H1 (cell line): ENCODE measurements at regions not wholly inside any gene's neighbourhood (a gene's known extent, or its start where the extent isn't known, plus 50 kb on each side); places are given as distances from the start of the nearest gene placed in this dataset.

ENCODE experiments used
- EP300 ChIP-seq, 2 experiments: IDR thresholded peaks; 1 replicate in 1 of 2; 2 replicates in 1 of 2; pipeline ENCODE4 v1.6.1; 2011 to 2012; ENCODE audit warnings: low read depth in 2 of 2, low read length in 2 of 2, mild to moderate bottlenecking in 2 of 2, borderline replicate concordance in 1 of 2, inconsistent platforms in 1 of 2, moderate library complexity in 1 of 2
- EZH2 ChIP-seq: fragments of 200-600 bp; sonication (generic); IDR thresholded peaks from 2 replicates; pipeline ENCODE4 v1.7.1; 2012; ENCODE audit warnings: low read depth, mild to moderate bottlenecking, moderate library complexity, low read length, inconsistent platforms; ENCODE audit not compliant: severe bottlenecking
- MAX ChIP-seq: IDR thresholded peaks from 2 replicates; pipeline ENCODE4 v1.6.1; 2012; ENCODE audit warnings: inconsistent platforms
- POLR2A ChIP-seq, 2 experiments: IDR thresholded peaks; 1 replicate in 1 of 2; 2 replicates in 1 of 2; pipeline ENCODE4 v1.6.1; 2011; ENCODE audit warnings: low read depth in 2 of 2, low read length in 2 of 2, mild to moderate bottlenecking in 2 of 2; ENCODE audit errors: control extremely low read depth in 1 of 2
- RNF2 ChIP-seq: fragments of 200-900, 300-1000 bp; sonication (generic); IDR thresholded peaks from 2 replicates; pipeline ENCODE4 v1.7.1; 2016; ENCODE audit warnings: borderline replicate concordance, low read depth, mild to moderate bottlenecking, antibody characterized with exemption, low read length; ENCODE audit not compliant: poor library complexity, severe bottlenecking; ENCODE audit errors: missing control alignments
- SP4 ChIP-seq: IDR thresholded peaks from 2 replicates; pipeline ENCODE4 v1.6.1; 2012; ENCODE audit warnings: low read length, inconsistent platforms
- SUZ12 ChIP-seq: fragments of 200-600 bp; sonication (generic); IDR thresholded peaks from 2 replicates; pipeline ENCODE4 v1.6.1; 2012; ENCODE audit warnings: mild to moderate bottlenecking, inconsistent platforms, low read length, moderate library complexity, mixed read lengths
- TAF7 ChIP-seq: optimal IDR thresholded peaks from 2 replicates; pipeline ENCODE3; 2011; ENCODE audit warnings: low read depth, mild to moderate bottlenecking, inconsistent platforms, low read length, moderate library complexity, borderline replicate concordance
- TBP ChIP-seq: IDR thresholded peaks from 2 replicates; pipeline ENCODE4 v1.6.1; 2011; ENCODE audit warnings: low read depth, low read length, improper control_type of control experiment
- TCF12 ChIP-seq: IDR thresholded peaks from 2 replicates; pipeline ENCODE4 v1.6.1; 2011; ENCODE audit warnings: low read depth, mild to moderate bottlenecking, low read length
- TEAD4 ChIP-seq: IDR thresholded peaks from 2 replicates; pipeline ENCODE4 v1.6.1; 2012; ENCODE audit warnings: low read depth, low read length, inconsistent platforms, mixed read lengths
- ZNF274 ChIP-seq: IDR thresholded peaks from 2 replicates; pipeline ENCODE4 v1.7.0; 2012; ENCODE audit warnings: low read length, borderline replicate concordance; ENCODE audit errors: extremely low read depth
- TF ChIP-seq, protein P1 (sequence below), 3 experiments: IDR thresholded peaks; 1 replicate in 2 of 3; 2 replicates in 1 of 3; pipeline versions ENCODE4 v1.5.1 to v1.6.1; 2011; ENCODE audit warnings: low read length in 3 of 3, mild to moderate bottlenecking in 3 of 3, inconsistent platforms in 2 of 3, low read depth in 1 of 3, moderate library complexity in 1 of 3; ENCODE audit not compliant: insufficient read depth in 1 of 3; ENCODE audit errors: control extremely low read depth in 1 of 3
- TF ChIP-seq, protein P2 (sequence below): fragments of 300-600 bp; sonication (generic); IDR thresholded peaks from 2 replicates; pipeline ENCODE4 v1.7.1; 2012; ENCODE audit warnings: low read length, moderate library complexity, mild to moderate bottlenecking, inconsistent platforms; ENCODE audit not compliant: insufficient replicate concordance

DNA sequence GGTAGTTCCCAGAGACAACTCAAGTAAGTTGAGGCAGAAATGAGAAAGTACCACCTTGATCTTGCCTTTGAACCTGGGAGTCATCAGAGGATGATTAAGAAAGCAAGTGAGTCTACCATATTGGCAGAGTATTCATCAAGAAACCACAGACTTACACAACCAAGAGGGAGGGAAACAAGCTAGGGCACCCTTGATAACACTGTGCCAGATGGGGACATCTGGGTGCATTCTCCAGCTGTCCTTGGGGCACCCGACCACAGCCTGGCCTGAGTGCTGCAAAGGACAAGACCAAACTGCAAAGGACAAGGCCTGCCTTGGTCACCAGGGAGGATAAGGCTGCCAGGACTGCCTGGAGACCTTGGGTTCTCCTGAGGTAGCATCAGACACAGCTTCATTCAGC is 553.6 kb downstream of the EPHB1 start:
- TF ChIP-seq MAX: no peak
- TF ChIP-seq, protein P1, sequence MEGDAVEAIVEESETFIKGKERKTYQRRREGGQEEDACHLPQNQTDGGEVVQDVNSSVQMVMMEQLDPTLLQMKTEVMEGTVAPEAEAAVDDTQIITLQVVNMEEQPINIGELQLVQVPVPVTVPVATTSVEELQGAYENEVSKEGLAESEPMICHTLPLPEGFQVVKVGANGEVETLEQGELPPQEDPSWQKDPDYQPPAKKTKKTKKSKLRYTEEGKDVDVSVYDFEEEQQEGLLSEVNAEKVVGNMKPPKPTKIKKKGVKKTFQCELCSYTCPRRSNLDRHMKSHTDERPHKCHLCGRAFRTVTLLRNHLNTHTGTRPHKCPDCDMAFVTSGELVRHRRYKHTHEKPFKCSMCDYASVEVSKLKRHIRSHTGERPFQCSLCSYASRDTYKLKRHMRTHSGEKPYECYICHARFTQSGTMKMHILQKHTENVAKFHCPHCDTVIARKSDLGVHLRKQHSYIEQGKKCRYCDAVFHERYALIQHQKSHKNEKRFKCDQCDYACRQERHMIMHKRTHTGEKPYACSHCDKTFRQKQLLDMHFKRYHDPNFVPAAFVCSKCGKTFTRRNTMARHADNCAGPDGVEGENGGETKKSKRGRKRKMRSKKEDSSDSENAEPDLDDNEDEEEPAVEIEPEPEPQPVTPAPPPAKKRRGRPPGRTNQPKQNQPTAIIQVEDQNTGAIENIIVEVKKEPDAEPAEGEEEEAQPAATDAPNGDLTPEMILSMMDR (IDR thresholded peaks at IDR 0.05; ENCODE audit: control extremely low read depth in 1 of 3, insufficient read depth in 1 of 3, low read depth in 1 of 3, low read length in 3 of 3): no peak
- TF ChIP-seq, protein P2, sequence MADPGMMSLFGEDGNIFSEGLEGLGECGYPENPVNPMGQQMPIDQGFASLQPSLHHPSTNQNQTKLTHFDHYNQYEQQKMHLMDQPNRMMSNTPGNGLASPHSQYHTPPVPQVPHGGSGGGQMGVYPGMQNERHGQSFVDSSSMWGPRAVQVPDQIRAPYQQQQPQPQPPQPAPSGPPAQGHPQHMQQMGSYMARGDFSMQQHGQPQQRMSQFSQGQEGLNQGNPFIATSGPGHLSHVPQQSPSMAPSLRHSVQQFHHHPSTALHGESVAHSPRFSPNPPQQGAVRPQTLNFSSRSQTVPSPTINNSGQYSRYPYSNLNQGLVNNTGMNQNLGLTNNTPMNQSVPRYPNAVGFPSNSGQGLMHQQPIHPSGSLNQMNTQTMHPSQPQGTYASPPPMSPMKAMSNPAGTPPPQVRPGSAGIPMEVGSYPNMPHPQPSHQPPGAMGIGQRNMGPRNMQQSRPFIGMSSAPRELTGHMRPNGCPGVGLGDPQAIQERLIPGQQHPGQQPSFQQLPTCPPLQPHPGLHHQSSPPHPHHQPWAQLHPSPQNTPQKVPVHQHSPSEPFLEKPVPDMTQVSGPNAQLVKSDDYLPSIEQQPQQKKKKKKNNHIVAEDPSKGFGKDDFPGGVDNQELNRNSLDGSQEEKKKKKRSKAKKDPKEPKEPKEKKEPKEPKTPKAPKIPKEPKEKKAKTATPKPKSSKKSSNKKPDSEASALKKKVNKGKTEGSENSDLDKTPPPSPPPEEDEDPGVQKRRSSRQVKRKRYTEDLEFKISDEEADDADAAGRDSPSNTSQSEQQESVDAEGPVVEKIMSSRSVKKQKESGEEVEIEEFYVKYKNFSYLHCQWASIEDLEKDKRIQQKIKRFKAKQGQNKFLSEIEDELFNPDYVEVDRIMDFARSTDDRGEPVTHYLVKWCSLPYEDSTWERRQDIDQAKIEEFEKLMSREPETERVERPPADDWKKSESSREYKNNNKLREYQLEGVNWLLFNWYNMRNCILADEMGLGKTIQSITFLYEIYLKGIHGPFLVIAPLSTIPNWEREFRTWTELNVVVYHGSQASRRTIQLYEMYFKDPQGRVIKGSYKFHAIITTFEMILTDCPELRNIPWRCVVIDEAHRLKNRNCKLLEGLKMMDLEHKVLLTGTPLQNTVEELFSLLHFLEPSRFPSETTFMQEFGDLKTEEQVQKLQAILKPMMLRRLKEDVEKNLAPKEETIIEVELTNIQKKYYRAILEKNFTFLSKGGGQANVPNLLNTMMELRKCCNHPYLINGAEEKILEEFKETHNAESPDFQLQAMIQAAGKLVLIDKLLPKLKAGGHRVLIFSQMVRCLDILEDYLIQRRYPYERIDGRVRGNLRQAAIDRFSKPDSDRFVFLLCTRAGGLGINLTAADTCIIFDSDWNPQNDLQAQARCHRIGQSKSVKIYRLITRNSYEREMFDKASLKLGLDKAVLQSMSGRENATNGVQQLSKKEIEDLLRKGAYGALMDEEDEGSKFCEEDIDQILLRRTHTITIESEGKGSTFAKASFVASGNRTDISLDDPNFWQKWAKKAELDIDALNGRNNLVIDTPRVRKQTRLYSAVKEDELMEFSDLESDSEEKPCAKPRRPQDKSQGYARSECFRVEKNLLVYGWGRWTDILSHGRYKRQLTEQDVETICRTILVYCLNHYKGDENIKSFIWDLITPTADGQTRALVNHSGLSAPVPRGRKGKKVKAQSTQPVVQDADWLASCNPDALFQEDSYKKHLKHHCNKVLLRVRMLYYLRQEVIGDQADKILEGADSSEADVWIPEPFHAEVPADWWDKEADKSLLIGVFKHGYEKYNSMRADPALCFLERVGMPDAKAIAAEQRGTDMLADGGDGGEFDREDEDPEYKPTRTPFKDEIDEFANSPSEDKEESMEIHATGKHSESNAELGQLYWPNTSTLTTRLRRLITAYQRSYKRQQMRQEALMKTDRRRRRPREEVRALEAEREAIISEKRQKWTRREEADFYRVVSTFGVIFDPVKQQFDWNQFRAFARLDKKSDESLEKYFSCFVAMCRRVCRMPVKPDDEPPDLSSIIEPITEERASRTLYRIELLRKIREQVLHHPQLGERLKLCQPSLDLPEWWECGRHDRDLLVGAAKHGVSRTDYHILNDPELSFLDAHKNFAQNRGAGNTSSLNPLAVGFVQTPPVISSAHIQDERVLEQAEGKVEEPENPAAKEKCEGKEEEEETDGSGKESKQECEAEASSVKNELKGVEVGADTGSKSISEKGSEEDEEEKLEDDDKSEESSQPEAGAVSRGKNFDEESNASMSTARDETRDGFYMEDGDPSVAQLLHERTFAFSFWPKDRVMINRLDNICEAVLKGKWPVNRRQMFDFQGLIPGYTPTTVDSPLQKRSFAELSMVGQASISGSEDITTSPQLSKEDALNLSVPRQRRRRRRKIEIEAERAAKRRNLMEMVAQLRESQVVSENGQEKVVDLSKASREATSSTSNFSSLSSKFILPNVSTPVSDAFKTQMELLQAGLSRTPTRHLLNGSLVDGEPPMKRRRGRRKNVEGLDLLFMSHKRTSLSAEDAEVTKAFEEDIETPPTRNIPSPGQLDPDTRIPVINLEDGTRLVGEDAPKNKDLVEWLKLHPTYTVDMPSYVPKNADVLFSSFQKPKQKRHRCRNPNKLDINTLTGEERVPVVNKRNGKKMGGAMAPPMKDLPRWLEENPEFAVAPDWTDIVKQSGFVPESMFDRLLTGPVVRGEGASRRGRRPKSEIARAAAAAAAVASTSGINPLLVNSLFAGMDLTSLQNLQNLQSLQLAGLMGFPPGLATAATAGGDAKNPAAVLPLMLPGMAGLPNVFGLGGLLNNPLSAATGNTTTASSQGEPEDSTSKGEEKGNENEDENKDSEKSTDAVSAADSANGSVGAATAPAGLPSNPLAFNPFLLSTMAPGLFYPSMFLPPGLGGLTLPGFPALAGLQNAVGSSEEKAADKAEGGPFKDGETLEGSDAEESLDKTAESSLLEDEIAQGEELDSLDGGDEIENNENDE: no peak
- TF ChIP-seq SUZ12: no peak
- TF ChIP-seq SP4: no peak
- no peak for TF ChIP-seq TBP
- TF ChIP-seq TAF7: no peak
- TF ChIP-seq ZNF274: no peak
- no peak for TF ChIP-seq POLR2A (IDR thresholded peaks at IDR 0.05; ENCODE audit: control extremely low read depth in 1 of 2, low read depth in 2 of 2, low read length in 2 of 2)
- TF ChIP-seq TEAD4: no peak
- no peak for TF ChIP-seq TCF12
- TF ChIP-seq EP300 (IDR thresholded peaks at IDR 0.05; ENCODE audit: borderline replicate concordance in 1 of 2, low read depth in 2 of 2, low read length in 2 of 2): no peak
- no peak for TF ChIP-seq RNF2
- no peak for TF ChIP-seq EZH2
